ENCODE measurements at regions not wholly inside any gene's neighbourhood (a gene's known extent, or its start where the extent isn't known, plus 50 kb on each side); places are given as distances from the start of the nearest gene placed in this dataset.

DNA sequence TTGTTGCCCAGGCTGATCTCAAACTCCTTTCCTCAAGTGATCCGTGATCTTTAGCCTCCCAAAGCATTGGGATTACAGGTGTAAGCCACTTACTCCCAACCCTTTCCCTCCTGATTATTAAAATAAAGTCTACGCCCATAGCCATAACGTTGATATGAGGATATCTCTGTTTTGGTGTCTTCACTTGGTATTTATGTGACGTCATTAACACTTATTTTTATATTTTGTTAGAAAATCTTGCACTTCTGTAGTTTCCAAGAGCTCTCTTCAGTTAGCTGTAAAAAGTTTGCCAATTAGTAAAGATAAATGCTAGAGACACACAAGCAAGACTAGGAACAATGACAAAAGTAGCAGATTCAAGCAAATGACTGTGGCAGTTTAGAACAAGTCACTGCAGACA, 115.6 kb upstream of the HSF2 start:
- intact Hi-C loops (cut with DNase I): loop anchor here in 1 of 10 donors (10.0 kb wide), 1 partner anchor 859 kb away; no protein-coding TSS in a partner anchor
- H3K9me3 ChIP-seq: no peaks in the 10 kb centered on the region
- DNase-seq: no peak
- WGBS, 4 donors: 77 to 84% (median 82%) methylated on average over 4 of the region's 4 CpGs
- no peaks in the 10 kb centered on the region for H3K27me3 ChIP-seq
- no peak for ATAC-seq
- H3K36me3 ChIP-seq: no peaks in the 10 kb centered on the region
- H3K27ac ChIP-seq: no peak overlapping the region
- no peak overlapping the region for H3K4me3 ChIP-seq
- TF ChIP-seq, protein P1, sequence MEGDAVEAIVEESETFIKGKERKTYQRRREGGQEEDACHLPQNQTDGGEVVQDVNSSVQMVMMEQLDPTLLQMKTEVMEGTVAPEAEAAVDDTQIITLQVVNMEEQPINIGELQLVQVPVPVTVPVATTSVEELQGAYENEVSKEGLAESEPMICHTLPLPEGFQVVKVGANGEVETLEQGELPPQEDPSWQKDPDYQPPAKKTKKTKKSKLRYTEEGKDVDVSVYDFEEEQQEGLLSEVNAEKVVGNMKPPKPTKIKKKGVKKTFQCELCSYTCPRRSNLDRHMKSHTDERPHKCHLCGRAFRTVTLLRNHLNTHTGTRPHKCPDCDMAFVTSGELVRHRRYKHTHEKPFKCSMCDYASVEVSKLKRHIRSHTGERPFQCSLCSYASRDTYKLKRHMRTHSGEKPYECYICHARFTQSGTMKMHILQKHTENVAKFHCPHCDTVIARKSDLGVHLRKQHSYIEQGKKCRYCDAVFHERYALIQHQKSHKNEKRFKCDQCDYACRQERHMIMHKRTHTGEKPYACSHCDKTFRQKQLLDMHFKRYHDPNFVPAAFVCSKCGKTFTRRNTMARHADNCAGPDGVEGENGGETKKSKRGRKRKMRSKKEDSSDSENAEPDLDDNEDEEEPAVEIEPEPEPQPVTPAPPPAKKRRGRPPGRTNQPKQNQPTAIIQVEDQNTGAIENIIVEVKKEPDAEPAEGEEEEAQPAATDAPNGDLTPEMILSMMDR (IDR thresholded peaks at IDR 0.05): no peak
- TF ChIP-seq POLR2A (IDR thresholded peaks at IDR 0.05): no peak
- H3K4me1 ChIP-seq: peaks cover 0 to 4% (median 0%) of the 10 kb centered on the region in 12 donors

DNA sequence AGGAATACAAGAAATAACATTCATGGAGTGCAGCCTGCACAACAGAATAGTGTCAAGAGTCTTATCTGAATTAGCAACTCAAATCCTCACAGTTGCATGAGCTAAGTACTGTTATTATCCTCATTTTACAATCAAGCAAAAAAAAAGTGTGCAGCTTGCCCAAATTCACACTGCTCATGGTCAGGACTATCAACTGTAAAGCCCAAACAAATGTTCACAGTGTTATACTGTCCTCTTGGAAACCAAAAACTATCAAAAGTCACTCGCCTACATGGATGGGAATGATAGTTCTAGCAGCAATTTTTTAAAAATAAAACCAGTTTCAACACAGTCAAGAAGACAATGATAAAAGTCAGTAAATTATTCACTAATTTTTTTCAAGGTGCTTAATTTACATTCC, 114.6 kb upstream of the HSF2 start:
- ATAC-seq (no peak), DNase-seq (no peak)
- no peaks in the 10 kb centered on the region for H3K36me3 ChIP-seq
- no peak overlapping the region for H3K27ac ChIP-seq
- H3K4me3 ChIP-seq: no peak overlapping the region
- TF ChIP-seq POLR2A (IDR thresholded peaks at IDR 0.05): no peak
- TF ChIP-seq, protein P1 (IDR thresholded peaks at IDR 0.05): no peak
- H3K9me3 ChIP-seq: no peaks in the 10 kb centered on the region
- H3K4me1 ChIP-seq: peaks cover 0 to 4% (median 0%) of the 10 kb centered on the region in 12 donors
- no peaks in the 10 kb centered on the region for H3K27me3 ChIP-seq
- 62 to 83% (median 67%) methylated on average over 1 of the region's 1 CpG for WGBS, 4 donors
- intact Hi-C loops (cut with DNase I): loop anchor here in 1 of 10 donors (10.0 kb wide), 1 partner anchor 860 kb away; no protein-coding TSS in a partner anchor

DNA sequence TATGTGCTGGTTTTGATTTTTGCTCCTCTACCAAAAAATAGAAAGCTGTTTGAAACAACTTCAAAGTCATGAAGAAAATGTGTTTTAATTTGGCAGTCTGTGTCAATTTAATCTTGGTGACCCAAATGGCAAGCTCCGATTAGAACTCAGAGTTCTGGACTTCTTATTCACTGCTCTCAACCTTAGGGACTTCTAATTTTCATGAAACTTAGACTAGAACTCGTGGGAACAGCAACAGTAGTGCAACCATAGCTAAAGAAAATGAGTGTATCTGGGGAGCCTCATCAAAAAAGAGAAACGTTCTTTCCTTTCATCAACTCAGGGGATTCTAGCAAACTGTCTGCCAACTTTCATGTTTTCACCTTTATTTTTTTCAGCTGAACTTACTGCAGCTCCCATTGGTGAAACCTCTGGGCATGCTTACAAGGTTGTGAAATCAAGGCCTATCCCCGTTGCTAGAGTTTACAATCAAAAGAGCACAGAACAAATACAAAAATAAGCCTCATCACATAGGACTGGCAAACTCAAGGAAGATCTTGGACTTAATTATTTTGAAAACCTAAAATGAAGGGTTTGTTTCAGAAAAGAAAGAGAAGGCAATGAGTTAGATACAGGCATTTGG, 114.0 kb upstream of the HSF2 start:
- H3K27me3 ChIP-seq: no peaks in the 10 kb centered on the region
- H3K27ac ChIP-seq: no peak overlapping the region
- no peak overlapping the region for H3K4me3 ChIP-seq
- intact Hi-C loops (cut with DNase I): loop anchor here in 1 of 10 donors (10.0 kb wide), 1 partner anchor 861 kb away; no protein-coding TSS in a partner anchor
- 55 to 72% (median 60%) methylated on average over 4 of the region's 4 CpGs for WGBS, 4 donors
- DNase-seq (no peak), ATAC-seq (peak in 3 of 4 donors; percentile 28 to 55 (median 31))
- H3K36me3 ChIP-seq: no peaks in the 10 kb centered on the region
- H3K9me3 ChIP-seq: no peaks in the 10 kb centered on the region
- TF ChIP-seq POLR2A (IDR thresholded peaks at IDR 0.05): no peak
- TF ChIP-seq, protein P1 (IDR thresholded peaks at IDR 0.05): no peak
- H3K4me1 ChIP-seq: peaks cover 0 to 4% (median 0%) of the 10 kb centered on the region in 12 donors

DNA sequence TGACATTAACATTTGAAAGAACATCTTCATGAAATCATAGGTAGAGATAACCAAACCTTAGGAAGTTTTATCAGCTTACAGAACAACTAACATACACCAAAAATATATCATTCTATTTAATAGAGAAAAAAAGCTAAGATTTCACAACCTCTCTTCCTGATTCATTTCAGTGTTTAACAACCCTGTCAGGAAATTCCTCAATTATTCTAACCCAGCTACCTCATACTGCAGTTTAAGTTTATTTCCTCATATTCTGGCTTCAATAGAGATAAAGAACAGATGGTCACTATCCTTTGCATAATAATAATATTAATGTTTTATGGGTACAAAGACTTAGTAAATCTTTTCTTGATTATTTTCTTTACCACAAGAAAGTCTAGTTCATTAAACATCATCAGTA, 112.9 kb upstream of the HSF2 start:
- Histone ChIP-seq H3K4me1 (peaks cover 0 to 4% (median 0%) of the 10 kb centered on the region in 12 donors), H3K27ac (no peak overlapping the region), H3K9me3 (no peaks in the 10 kb centered on the region), H3K27me3 (no peaks in the 10 kb centered on the region), H3K36me3 (no peaks in the 10 kb centered on the region), H3K4me3 (no peak overlapping the region)
- no peak for DNase-seq
- ATAC-seq: no peak
- TF ChIP-seq, protein P1 (IDR thresholded peaks at IDR 0.05): no peak
- TF ChIP-seq POLR2A (IDR thresholded peaks at IDR 0.05): no peak
- intact Hi-C loops (cut with DNase I): loop anchor here in 1 of 10 donors (10.0 kb wide), 1 partner anchor 862 kb away; no protein-coding TSS in a partner anchor

Measured in heart left ventricle (tissue), 16 donors.